SK-N-SH (cell line): ENCODE measurements at regions not wholly inside any gene's neighbourhood (a gene's known extent, or its start where the extent isn't known, plus 50 kb on each side); places are given as distances from the start of the nearest gene placed in this dataset.

ENCODE experiments used
- CTCF ChIA-PET: fragments of 300-600, 350-600 bp; formaldehyde crosslinking; extraction: SDS; loops from one replicate; lab custom pipeline; 2021; lab: Yijun Ruan, JAX
- POLR2A ChIA-PET: fragments of 350-600 bp; sonication (Branson Sonifier 250); formaldehyde crosslinking; extraction: SDS; loops from one replicate; lab custom pipeline; 2020; ENCODE audit warnings: antibody characterized with exemption, inconsistent platforms; lab: Yijun Ruan, JAX
- DNase-seq: peaks from one replicate; pipeline ENCODE4 v3.0.0; 2012
- H2AFZ ChIP-seq: fragments of 200-600 bp; sonication (generic); 2 replicates; pipeline ENCODE4 v1.8.1; 2016; ENCODE audit warnings: antibody characterized with exemption, mild to moderate bottlenecking, low read depth
- H3F3A ChIP-seq: fragments of 200-600 bp; sonication (generic); replicated peaks from 2 replicates; pipeline ENCODE3; 2016; ENCODE audit warnings: antibody characterized with exemption, mild to moderate bottlenecking; ENCODE audit not compliant: insufficient read depth
- H3K27ac ChIP-seq, 2 experiments: fragments of 200-500 bp in 1 of 2; fragments of 200-600 bp in 1 of 2; sonication (Bioruptor generic) in 1 of 2; sonication (generic), shearing (Covaris generic) in 1 of 2; 2 replicates each; pipeline versions ENCODE4 v1.5.1 to v1.6.1; 2014 to 2016; ENCODE audit warnings: low read depth in 2 of 2, inconsistent platforms in 1 of 2, low read length in 1 of 2, mild to moderate bottlenecking in 1 of 2, mixed read lengths in 1 of 2
- H3K27me3 ChIP-seq: fragments of 200-600 bp; sonication (generic), shearing (Covaris generic); 2 replicates; pipeline ENCODE4 v1.6.1; 2016; ENCODE audit warnings: mixed run types; ENCODE audit not compliant: insufficient read depth
- H3K36me3 ChIP-seq, 2 experiments: fragments of 200-500 bp in 1 of 2; fragments of 200-600 bp in 1 of 2; sonication (Bioruptor generic) in 1 of 2; sonication (generic) in 1 of 2; replicated peaks in 1 of 2; 2 replicates each; pipeline versions ENCODE3 to v1.5.1; 2014 to 2016; ENCODE audit warnings: low read length in 1 of 2, mild to moderate bottlenecking in 1 of 2; ENCODE audit not compliant: insufficient read depth in 2 of 2, control insufficient read depth in 1 of 2
- H3K4me1 ChIP-seq, 2 experiments: fragments of 200-500 bp in 1 of 2; fragments of 200-600 bp in 1 of 2; sonication (Bioruptor generic) in 1 of 2; sonication (generic), shearing (Covaris generic) in 1 of 2; 2 replicates each; pipeline versions ENCODE4 v1.5.1 to v1.6.1; 2014 to 2016; ENCODE audit warnings: low read depth in 1 of 2, low read length in 1 of 2, mixed run types in 1 of 2; ENCODE audit not compliant: insufficient read depth in 2 of 2, control insufficient read depth in 1 of 2
- H3K4me2 ChIP-seq: fragments of 200-600 bp; sonication (generic), shearing (Covaris generic); 2 replicates; pipeline ENCODE4 v1.6.1; 2017; ENCODE audit warnings: mixed run types
- H3K4me3 ChIP-seq, 2 experiments: fragments of 200-500 bp in 1 of 2; fragments of 200-600 bp in 1 of 2; sonication (Bioruptor generic) in 1 of 2; sonication (generic), shearing (Covaris generic) in 1 of 2; 2 replicates each; pipeline versions ENCODE4 v1.5.1 to v1.8.1; 2014 to 2016; ENCODE audit warnings: low read depth in 2 of 2, inconsistent platforms in 1 of 2, low read length in 1 of 2, mild to moderate bottlenecking in 1 of 2, mixed read lengths in 1 of 2, moderate library complexity in 1 of 2
- H3K79me2 ChIP-seq: fragments of 200-600 bp; sonication (generic); 2 replicates; pipeline ENCODE4 v1.8.1; 2017; ENCODE audit warnings: mild to moderate bottlenecking; ENCODE audit not compliant: insufficient read depth
- H3K9ac ChIP-seq: fragments of 200-600 bp; sonication (generic); 2 replicates; pipeline ENCODE4 v1.6.1; 2017; ENCODE audit warnings: mixed run types
- H3K9me2 ChIP-seq: fragments of 200-600 bp; sonication (generic); 2 replicates; pipeline ENCODE4 v1.6.1; 2017; ENCODE audit warnings: mixed run types
- H3K9me3 ChIP-seq: fragments of 200-600 bp; sonication (generic); 2 replicates; pipeline ENCODE4 v1.6.1; 2017; ENCODE audit warnings: mixed run types, mild to moderate bottlenecking, moderate library complexity
- H4K20me1 ChIP-seq: fragments of 200-600 bp; sonication (generic); 2 replicates; pipeline ENCODE4 v1.6.1; 2017; ENCODE audit warnings: mild to moderate bottlenecking, mixed run types; ENCODE audit not compliant: insufficient read depth
- CHD2 ChIP-seq: fragments of 150-350 bp; IDR thresholded peaks from 2 replicates; pipeline ENCODE4 v1.6.1; 2018; ENCODE audit warnings: low read length; ENCODE audit not compliant: partially characterized antibody
- ELF1 ChIP-seq: IDR thresholded peaks from 2 replicates; pipeline ENCODE4 v1.4.0; 2012
- FOSL2 ChIP-seq: IDR thresholded peaks from 2 replicates; pipeline ENCODE4 v1.4.0; 2012; ENCODE audit warnings: low read depth, mild to moderate bottlenecking, moderate library complexity, borderline replicate concordance
- FOXM1 ChIP-seq: IDR thresholded peaks from 2 replicates; pipeline ENCODE4 v1.4.0; 2012; ENCODE audit warnings: low read depth, mild to moderate bottlenecking
- GABPA ChIP-seq: IDR thresholded peaks from 2 replicates; pipeline ENCODE4 v1.4.0; 2012; ENCODE audit warnings: low read depth, mild to moderate bottlenecking
- GATA2 ChIP-seq: sonication (generic); formaldehyde crosslinking; IDR thresholded peaks from 2 replicates; pipeline ENCODE4 v1.5.0; 2020; ENCODE audit warnings: mild to moderate bottlenecking, missing genetic modification reagents
- IRF3 ChIP-seq: fragments of 150-350 bp; IDR thresholded peaks from 2 replicates; pipeline ENCODE4 v1.6.1; 2016; ENCODE audit warnings: mild to moderate bottlenecking, low read depth, low read length
- MEF2A ChIP-seq: IDR thresholded peaks from 2 replicates; pipeline ENCODE4 v1.4.0; 2012; ENCODE audit warnings: low read depth, borderline replicate concordance
- POLR2AphosphoS5 ChIP-seq: IDR thresholded peaks from 2 replicates; pipeline ENCODE4 v1.6.1; 2012; ENCODE audit warnings: low read depth, low read length
- RAD21 ChIP-seq: IDR thresholded peaks from 2 replicates; pipeline ENCODE4 v1.6.1; 2012; ENCODE audit warnings: mild to moderate bottlenecking, low read length
- RCOR1 ChIP-seq: fragments of 150-350 bp; IDR thresholded peaks from 2 replicates; pipeline ENCODE4 v1.6.1; 2017; ENCODE audit warnings: antibody characterized with exemption, low read length
- REST ChIP-seq: IDR thresholded peaks from 2 replicates; pipeline ENCODE4 v1.6.1; 2012; ENCODE audit warnings: mild to moderate bottlenecking, low read depth, low read length, moderate library complexity
- RXRA ChIP-seq: IDR thresholded peaks from 2 replicates; pipeline ENCODE4 v1.4.0; 2012; ENCODE audit warnings: low read depth, mild to moderate bottlenecking, borderline replicate concordance
- SIN3A ChIP-seq: IDR thresholded peaks from 2 replicates; pipeline ENCODE4 v1.6.1; 2012; ENCODE audit warnings: low read depth, mild to moderate bottlenecking, low read length, moderate library complexity, borderline replicate concordance
- SMC3 ChIP-seq: IDR thresholded peaks from 2 replicates; pipeline ENCODE4 v1.6.1; 2012; ENCODE audit warnings: low read depth, low read length, improper control_type of control experiment
- TCF12 ChIP-seq: IDR thresholded peaks from 2 replicates; pipeline ENCODE4 v1.4.0; 2012
- USF2 ChIP-seq: fragments of 150-350 bp; IDR thresholded peaks from 2 replicates; pipeline ENCODE4 v1.6.1; 2017; ENCODE audit warnings: antibody characterized with exemption, low read length, low read depth, borderline replicate concordance
- YY1 ChIP-seq: IDR thresholded peaks from 2 replicates; pipeline ENCODE4 v1.4.0; 2012; ENCODE audit warnings: low read depth, mild to moderate bottlenecking
- WGBS: methylation state at CpG from one replicate; pipeline ENCODE4 v1.1.6; 2017; ENCODE audit warnings: low lambda C conversion rate; 5-methylcytosine and 5-hydroxymethylcytosine counted together

GRCh38 chr22:49107561-49107960 lies 720.1 kb downstream of the BRD1 start:
- POLR2A ChIA-PET = no interaction called here
- WGBS = 19% methylated on average over 8 of the region's 8 CpGs
- Histone ChIP-seq H3K4me1 (peaks cover 0 to 23% of the 10 kb centered on the region in 2 experiments; a peak in 1 of 4 replicates), H4K20me1 (no peaks in the 10 kb centered on the region), H3F3A (no peaks in the 10 kb centered on the region), H3K4me2 (no peak overlapping the region), H3K9me3 (no peaks in the 10 kb centered on the region), H3K9ac (no peak overlapping the region), H3K4me3 (no peak overlapping the region), H3K27me3 (no peaks in the 10 kb centered on the region; the same call in 1 of the 2 replicates), H3K36me3 (no peaks in the 10 kb centered on the region), H3K9me2 (no peaks in the 10 kb centered on the region), H2AFZ (no peak overlapping the region), H3K27ac (no peak overlapping the region), H3K79me2 (no peaks in the 10 kb centered on the region)
- DNase-seq = no peak
- TF ChIP-seq RCOR1 (no peak), GABPA (no peak), IRF3 (no peak), POLR2AphosphoS5 (no peak), CHD2 (no peak), SMC3 (no peak), GATA2 (CRISPR knock-in tag) (no peak), ELF1 (no peak), FOXM1 (no peak), SIN3A (no peak), RAD21 (no peak), YY1 (no peak), FOSL2 (no peak), REST (no peak), MEF2A (no peak), RXRA (no peak), USF2 (no peak), TCF12 (no peak)
- CTCF ChIA-PET = no interaction called here
